Retinal pigment epithelial cell (primary cell): ENCODE measurements at regions not wholly inside any gene's neighbourhood (a gene's known extent, or its start where the extent isn't known, plus 50 kb on each side); places are given as distances from the start of the nearest gene placed in this dataset.

Experiments
- DNase-seq: peaks from one replicate; pipeline ENCODE4 v3.0.0-alpha.2; 2010; ENCODE audit warnings: low read depth
- H3K4me3 ChIP-seq: 2 replicates; pipeline ENCODE4 v1.5.1; 2011; ENCODE audit warnings: mild to moderate bottlenecking, low read length, control low read depth, moderate library complexity
- CTCF ChIP-seq: conservative IDR thresholded peaks from 2 replicates; pipeline ENCODE4 v1.5.1; 2011; ENCODE audit warnings: low read depth, low read length, control low read depth, inconsistent platforms

DNA sequence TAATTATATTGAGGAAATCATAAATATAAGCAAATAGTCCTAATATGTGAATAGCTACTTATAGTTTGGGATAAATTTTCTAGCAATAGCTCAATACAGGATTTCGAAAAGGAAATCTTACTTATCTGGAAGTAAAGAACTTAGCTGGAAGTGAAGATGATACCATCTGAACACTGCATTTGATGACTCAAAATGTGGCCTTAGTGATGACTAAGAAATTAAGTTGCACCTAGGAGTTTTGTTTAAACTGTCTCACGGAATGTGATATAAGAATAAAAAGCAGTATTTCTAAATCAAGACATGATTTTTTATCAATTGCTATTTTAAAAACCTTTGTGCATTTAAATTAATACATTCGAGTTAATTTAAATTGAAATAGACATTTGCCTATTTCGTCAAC lies 91.2 kb downstream of the EOMES start:
- H3K4me3 ChIP-seq, result no peak overlapping the region
- TF ChIP-seq CTCF, result no peak
- no peak for DNase-seq

GRCh38 chr3:27629366-27629765 lies 92.8 kb downstream of the EOMES start:
- DNase-seq, result no peak
- no peak for TF ChIP-seq CTCF

GRCh38 chr3:27628026-27628750 lies 93.9 kb downstream of the EOMES start:
- H3K4me3 ChIP-seq, result no peak overlapping the region
- no peak for DNase-seq

More at GRCh38 chr3:27629366-27629765, 92.8 kb downstream of the EOMES start:
- no peak overlapping the region for H3K4me3 ChIP-seq

GRCh38 chr3:27626596-27627118 lies 95.5 kb downstream of the EOMES start:
- TF ChIP-seq CTCF, result no peak
- no peak for DNase-seq
- H3K4me3 ChIP-seq, result no peak overlapping the region

More at GRCh38 chr3:27628026-27628750, 93.9 kb downstream of the EOMES start:
- no peak for TF ChIP-seq CTCF

DNA sequence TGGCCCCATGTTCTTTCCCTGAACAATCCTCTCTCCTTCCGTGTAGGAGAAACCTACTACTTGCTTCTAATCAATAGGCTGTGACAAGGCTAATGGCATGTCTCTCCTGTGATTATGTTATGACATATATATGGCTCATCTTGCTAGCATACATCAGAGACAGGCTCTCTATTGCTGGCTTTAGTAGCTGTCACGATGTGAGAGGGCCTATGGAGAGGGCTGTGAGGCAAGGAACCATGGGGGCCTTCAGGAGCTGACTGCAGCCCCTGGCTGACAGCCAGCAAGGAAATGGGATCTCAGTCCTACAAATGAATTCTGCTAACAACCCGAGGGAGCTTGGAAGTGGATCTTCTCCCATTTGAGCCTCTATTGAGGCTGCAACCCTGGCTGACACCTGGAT lies 96.3 kb downstream of the EOMES start:
- DNase-seq, result no peak
- no peak for TF ChIP-seq CTCF
- no peak overlapping the region for H3K4me3 ChIP-seq

DNA sequence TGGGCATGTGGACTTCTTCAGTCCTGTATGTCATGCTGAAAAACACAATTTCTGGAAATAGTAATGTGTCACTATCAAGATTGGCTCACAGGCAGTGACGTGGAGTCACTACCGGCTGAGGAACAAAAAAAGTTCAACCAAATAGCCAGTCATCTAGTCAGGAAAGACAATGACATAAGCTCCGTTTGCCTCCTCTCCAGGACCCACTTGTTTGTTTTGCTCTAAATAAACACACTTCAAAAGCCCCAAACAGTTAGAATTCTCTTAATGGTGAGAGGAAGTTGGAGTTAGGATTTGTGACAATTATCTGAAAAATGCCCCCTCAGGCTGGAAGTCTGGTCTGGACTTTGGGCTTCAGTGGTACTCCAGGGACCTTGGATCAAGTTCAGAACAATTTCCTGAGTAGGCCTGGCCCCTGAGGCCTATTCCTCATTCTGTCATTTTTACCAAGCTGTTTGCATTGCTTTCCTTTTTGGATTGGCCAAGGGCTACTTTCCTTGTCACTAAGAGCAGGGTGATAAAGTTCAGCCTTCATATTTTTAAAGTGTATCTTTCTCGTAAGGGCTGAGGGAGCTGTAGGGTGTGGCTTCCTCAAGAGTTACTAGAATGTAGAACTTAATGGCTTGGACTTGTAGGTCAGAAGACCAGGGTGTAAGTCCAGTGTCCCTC lies 98.9 kb downstream of the EOMES start:
- no peak overlapping the region for H3K4me3 ChIP-seq
- no peak for DNase-seq
- TF ChIP-seq CTCF, result no peak

DNA sequence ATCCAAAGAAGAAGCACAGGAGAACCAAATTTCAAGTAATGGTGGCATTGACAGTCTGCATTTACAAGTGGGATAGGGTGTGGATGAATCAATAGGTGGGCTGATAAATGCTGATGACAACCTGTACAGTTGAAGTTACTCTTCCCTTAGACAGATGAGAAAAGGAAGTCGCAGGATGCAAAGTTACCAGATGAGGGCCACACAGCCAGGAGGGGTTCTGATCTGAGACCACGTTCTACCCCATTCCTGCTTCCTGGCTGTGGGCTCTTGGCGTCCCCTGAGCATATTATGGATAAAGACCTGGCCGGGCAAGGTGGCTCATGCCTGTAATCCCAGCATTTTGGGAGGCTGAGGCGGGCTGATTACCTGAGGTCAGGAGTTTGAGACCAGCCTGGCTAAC lies 104.6 kb downstream of the EOMES start:
- no peak for TF ChIP-seq CTCF
- no peak overlapping the region for H3K4me3 ChIP-seq
- no peak for DNase-seq
